ENCODE measurements at regions not wholly inside any gene's neighbourhood (a gene's known extent, or its start where the extent isn't known, plus 50 kb on each side); places are given as distances from the start of the nearest gene placed in this dataset.

DNA sequence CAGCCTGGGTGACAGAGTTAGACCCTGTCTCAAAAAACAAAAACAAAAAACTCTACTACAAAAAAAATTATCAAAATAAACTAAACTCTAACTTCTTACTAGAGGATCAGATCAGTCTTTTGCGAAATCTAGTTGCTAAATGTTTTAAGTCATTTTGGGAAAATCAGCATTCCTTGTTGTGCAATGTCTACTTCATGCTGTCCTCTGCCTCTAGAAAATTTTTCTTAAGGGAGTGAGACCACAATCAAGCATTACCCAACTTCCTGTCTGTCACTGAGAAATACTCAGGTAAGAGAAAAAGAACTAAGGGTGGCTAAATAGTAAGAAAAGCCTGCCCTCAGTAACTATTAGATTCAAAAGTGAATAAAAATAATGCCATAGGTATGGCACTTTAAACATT, 67.2 kb upstream of the FOXD3 start:
- no peak for DNase-seq (ENCODE audit: low spot score)
- in situ Hi-C loops (cut with MboI; ENCODE audit: low sequenced_read_pairs, unreplicated experiment) = no loop called here
- TF ChIP-seq, protein P1, sequence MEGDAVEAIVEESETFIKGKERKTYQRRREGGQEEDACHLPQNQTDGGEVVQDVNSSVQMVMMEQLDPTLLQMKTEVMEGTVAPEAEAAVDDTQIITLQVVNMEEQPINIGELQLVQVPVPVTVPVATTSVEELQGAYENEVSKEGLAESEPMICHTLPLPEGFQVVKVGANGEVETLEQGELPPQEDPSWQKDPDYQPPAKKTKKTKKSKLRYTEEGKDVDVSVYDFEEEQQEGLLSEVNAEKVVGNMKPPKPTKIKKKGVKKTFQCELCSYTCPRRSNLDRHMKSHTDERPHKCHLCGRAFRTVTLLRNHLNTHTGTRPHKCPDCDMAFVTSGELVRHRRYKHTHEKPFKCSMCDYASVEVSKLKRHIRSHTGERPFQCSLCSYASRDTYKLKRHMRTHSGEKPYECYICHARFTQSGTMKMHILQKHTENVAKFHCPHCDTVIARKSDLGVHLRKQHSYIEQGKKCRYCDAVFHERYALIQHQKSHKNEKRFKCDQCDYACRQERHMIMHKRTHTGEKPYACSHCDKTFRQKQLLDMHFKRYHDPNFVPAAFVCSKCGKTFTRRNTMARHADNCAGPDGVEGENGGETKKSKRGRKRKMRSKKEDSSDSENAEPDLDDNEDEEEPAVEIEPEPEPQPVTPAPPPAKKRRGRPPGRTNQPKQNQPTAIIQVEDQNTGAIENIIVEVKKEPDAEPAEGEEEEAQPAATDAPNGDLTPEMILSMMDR (IDR thresholded peaks at IDR 0.05; ENCODE audit: borderline replicate concordance, control extremely low read depth, extremely low read depth, insufficient read depth, missing control alignments) = no peak

DNA sequence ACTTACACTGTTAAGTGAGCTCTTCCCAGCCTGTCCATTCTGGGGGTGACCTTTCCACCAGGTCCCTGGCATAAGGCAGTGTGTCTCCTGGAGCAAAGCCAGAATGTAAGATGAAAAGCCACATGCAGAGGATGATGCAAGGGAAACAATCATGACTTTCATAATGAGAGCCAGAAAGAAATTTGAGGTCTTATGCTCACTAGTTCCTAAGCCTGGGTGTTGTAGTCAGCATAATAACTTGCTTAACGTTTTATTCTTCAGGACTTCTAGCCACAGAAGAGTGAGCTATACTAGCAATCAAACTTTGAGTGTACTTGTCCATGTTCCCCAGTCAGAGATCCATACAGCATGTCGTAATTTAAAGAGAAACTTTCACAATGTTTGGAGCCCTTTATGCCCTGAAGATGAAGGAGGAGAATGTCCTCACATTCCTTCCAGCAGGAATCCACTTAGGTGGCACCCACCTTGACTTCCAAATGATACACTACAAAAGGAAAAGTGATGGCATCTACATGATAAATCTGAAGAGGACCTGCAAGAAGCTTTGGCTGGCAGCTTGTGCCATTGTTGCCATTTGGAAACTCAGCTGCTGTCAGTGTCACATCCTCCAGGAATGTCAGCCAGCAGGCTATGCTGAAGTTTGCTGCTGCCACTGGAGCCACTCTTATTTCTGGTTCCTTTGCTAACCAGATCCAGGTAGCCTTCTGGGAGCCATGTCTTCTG, 60.5 kb upstream of the FOXD3 start:
- TF ChIP-seq, protein P1 (IDR thresholded peaks at IDR 0.05; ENCODE audit: borderline replicate concordance, control extremely low read depth, extremely low read depth, insufficient read depth, missing control alignments) = no peak
- no peak for DNase-seq (ENCODE audit: low spot score)
- in situ Hi-C loops (cut with MboI; ENCODE audit: low sequenced_read_pairs, unreplicated experiment) = no loop called here

DNA sequence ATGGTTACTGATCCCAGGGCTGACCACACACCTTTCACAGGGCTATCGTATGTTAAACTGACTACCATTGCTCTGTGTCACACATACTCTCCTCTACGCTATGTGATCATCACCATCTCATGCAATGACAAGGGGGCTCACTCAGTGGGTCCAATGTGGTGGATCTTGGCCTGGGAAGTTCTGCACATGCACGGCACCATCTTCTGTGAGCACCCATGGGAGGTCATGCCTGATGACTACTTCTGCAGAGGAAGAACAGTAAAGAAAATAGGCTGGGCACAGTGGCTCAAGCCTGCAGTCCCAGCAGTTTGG, 60.0 kb upstream of the FOXD3 start:
- TF ChIP-seq, protein P1 (IDR thresholded peaks at IDR 0.05; ENCODE audit: borderline replicate concordance, control extremely low read depth, extremely low read depth, insufficient read depth, missing control alignments) = no peak
- in situ Hi-C loops (cut with MboI; ENCODE audit: low sequenced_read_pairs, unreplicated experiment) = no loop called here
- DNase-seq (ENCODE audit: low spot score) = no peak

DNA sequence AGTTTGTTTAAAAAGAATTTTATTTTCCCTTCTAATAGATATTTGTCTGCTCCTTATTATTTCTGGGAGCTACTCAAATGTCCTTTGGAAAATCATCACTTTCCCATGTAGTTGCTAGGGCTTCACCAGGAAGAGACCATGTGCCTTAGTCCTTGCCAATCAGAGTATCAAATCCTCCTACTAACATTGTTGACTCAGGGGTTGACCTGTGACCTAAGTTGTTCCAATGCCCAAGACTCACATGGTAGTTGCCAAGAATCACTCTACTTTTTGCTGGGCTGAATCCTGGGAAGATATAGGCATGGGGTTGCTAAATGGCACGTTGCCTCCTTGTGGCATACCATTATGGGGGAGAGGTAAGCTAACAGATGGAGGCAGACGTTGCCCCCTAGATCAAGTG, 58.2 kb upstream of the FOXD3 start:
- in situ Hi-C loops (cut with MboI; ENCODE audit: low sequenced_read_pairs, unreplicated experiment) = no loop called here
- no peak for DNase-seq (ENCODE audit: low spot score)
- TF ChIP-seq, protein P1 (IDR thresholded peaks at IDR 0.05; ENCODE audit: borderline replicate concordance, control extremely low read depth, extremely low read depth, insufficient read depth, missing control alignments) = no peak

DNA sequence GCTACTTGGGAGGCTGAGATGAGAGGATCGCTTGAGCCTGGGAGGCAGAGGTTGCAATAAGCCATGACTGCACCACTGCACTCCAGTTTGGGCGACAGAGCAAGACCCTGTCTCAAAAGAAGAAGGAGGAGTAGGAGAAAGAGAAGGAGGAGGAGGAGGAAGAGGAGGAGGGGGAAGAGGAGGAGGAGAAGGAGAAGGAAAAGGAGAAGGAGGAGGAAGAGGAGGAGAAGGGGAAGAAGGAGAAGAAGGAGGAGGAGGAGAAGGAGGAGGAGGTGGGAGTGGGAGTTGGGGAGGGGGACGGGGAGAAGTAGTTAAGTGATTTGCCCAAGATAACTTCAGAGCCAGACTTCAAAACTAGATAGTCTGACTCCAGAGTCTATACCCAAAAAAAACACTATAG, 55.5 kb upstream of the FOXD3 start:
- in situ Hi-C loops (cut with MboI; ENCODE audit: low sequenced_read_pairs, unreplicated experiment) = no loop called here
- TF ChIP-seq, protein P1 (IDR thresholded peaks at IDR 0.05; ENCODE audit: borderline replicate concordance, control extremely low read depth, extremely low read depth, insufficient read depth, missing control alignments) = no peak
- no peak for DNase-seq (ENCODE audit: low spot score)

DNA sequence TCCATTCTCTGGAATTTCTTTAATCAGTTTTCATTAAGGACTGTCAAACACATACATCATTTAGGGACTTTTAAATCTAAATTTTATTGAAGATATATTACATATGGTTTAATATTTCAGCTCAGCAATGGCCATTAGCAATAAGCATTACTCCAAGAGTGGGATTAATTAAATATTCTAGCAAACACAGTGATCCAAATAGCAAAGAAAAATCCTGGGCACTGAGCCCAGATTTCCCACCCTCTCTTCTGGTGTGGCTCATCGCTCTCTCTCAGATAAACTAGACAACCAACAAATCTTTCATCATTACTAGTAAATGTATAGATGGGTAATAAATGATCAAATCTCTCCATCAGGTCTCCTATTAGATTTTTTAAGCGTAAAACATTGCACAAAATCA, 53.5 kb upstream of the FOXD3 start:
- TF ChIP-seq, protein P1 (IDR thresholded peaks at IDR 0.05; ENCODE audit: borderline replicate concordance, control extremely low read depth, extremely low read depth, insufficient read depth, missing control alignments) = no peak
- no peak for DNase-seq (ENCODE audit: low spot score)

More for the DNA sequence above, 53.5 kb upstream of the FOXD3 start:
- in situ Hi-C loops (cut with MboI; ENCODE audit: low sequenced_read_pairs, unreplicated experiment) = no loop called here

All from GM13976 (cell line).